SK-N-SH (cell line): ENCODE measurements at regions not wholly inside any gene's neighbourhood (a gene's known extent, or its start where the extent isn't known, plus 50 kb on each side); places are given as distances from the start of the nearest gene placed in this dataset.

Experiments used
- GATA2 ChIP-seq: sonication (generic); formaldehyde crosslinking; IDR thresholded peaks from 2 replicates; pipeline ENCODE4 v1.5.0; 2020; ENCODE audit warnings: mild to moderate bottlenecking, missing genetic modification reagents
- SIN3A ChIP-seq: IDR thresholded peaks from 2 replicates; pipeline ENCODE4 v1.6.1; 2012; ENCODE audit warnings: low read depth, mild to moderate bottlenecking, low read length, moderate library complexity, borderline replicate concordance
- YY1 ChIP-seq: IDR thresholded peaks from 2 replicates; pipeline ENCODE4 v1.4.0; 2012; ENCODE audit warnings: low read depth, mild to moderate bottlenecking
- TF ChIP-seq, protein P1 (sequence below): fragments of 200-600 bp; sonication (generic); IDR thresholded peaks from 2 replicates; pipeline ENCODE4 v1.6.1; 2017; ENCODE audit warnings: antibody characterized with exemption, mild to moderate bottlenecking, moderate library complexity

DNA sequence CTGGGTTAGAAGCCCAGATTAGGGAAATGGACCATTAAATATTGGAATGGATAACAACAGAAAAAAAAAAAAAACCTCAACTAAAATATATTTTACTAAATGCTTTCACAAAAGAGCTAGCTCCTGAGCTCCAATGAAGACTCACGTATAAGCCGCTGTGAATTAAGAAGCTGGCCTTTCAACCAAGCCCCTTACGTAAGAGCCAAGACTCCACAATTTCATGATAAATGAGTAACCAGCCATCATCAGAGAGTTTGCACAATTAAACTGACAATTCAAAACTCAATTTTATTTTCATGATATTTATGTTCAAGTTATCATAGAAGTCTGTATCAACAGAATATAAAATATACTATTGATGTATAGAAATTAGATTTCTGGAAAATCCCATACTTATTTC is 70.7 kb upstream of the HNRNPA3 start:
- TF ChIP-seq GATA2 (CRISPR knock-in tag), result no peak
- no peak for TF ChIP-seq SIN3A
- no peak for TF ChIP-seq YY1
- TF ChIP-seq, protein P1, sequence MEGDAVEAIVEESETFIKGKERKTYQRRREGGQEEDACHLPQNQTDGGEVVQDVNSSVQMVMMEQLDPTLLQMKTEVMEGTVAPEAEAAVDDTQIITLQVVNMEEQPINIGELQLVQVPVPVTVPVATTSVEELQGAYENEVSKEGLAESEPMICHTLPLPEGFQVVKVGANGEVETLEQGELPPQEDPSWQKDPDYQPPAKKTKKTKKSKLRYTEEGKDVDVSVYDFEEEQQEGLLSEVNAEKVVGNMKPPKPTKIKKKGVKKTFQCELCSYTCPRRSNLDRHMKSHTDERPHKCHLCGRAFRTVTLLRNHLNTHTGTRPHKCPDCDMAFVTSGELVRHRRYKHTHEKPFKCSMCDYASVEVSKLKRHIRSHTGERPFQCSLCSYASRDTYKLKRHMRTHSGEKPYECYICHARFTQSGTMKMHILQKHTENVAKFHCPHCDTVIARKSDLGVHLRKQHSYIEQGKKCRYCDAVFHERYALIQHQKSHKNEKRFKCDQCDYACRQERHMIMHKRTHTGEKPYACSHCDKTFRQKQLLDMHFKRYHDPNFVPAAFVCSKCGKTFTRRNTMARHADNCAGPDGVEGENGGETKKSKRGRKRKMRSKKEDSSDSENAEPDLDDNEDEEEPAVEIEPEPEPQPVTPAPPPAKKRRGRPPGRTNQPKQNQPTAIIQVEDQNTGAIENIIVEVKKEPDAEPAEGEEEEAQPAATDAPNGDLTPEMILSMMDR, result no peak
